B cell (primary cell): ENCODE measurements at regions not wholly inside any gene's neighbourhood (a gene's known extent, or its start where the extent isn't known, plus 50 kb on each side); places are given as distances from the start of the nearest gene placed in this dataset.

Experiments
- ATAC-seq: fragments of 200-7000 bp; cut with Tn5 transposase; one replicate; pipeline ENCODE4 v1.10.0; 2021; ENCODE audit warnings: low read depth, mild to moderate bottlenecking, moderate number of reproducible peaks, moderate library complexity
- CTCF ChIA-PET: fragments of 350-600 bp; sonication (Branson Sonifier 250); formaldehyde crosslinking; loops from one replicate; lab custom pipeline; 2021; ENCODE audit warnings: antibody characterized with exemption, inconsistent platforms; lab: Charles Lee
- POLR2A ChIA-PET: fragments of 350-600 bp; sonication (Branson Sonifier 250); formaldehyde crosslinking; loops from one replicate; lab custom pipeline; 2021; ENCODE audit warnings: antibody characterized with exemption; lab: Charles Lee
- DNase-seq: peaks from one replicate; pipeline ENCODE4 v3.0.0; 2013
- H2AFZ ChIP-seq: 2 replicates; pipeline ENCODE4 v1.6.1; 2012; ENCODE audit warnings: mild to moderate bottlenecking, low read depth, low read length; ENCODE audit not compliant: insufficient read depth, poor library complexity, severe bottlenecking
- H3K27ac ChIP-seq, 2 donors: 1 replicate in 1 of 2; 2 replicates in 1 of 2; pipeline ENCODE4 v1.5.1; 2012 to 2013; ENCODE audit warnings: low read length in 2 of 2, mild to moderate bottlenecking in 2 of 2, moderate library complexity in 1 of 2
- H3K27me3 ChIP-seq, 4 experiments: fragments of 200-600 bp in 1 of 4; sonication (generic) in 1 of 4; replicated peaks in 1 of 4; 1 replicate in 2 of 4; 2 replicates in 2 of 4; pipeline versions ENCODE4 v1.6.1 to v1.7.0; 2013 to 2016; ENCODE audit warnings: low read length in 3 of 4, mild to moderate bottlenecking in 2 of 4, mixed read lengths in 1 of 4, moderate library complexity in 1 of 4; ENCODE audit not compliant: insufficient read depth in 4 of 4, control insufficient read depth in 3 of 4; ENCODE audit errors: control extremely low read depth in 1 of 4
- H3K36me3 ChIP-seq, 2 experiments: replicated peaks in 1 of 2; 1 replicate in 1 of 2; 2 replicates in 1 of 2; pipeline versions ENCODE4 v1.6.1 to v1.7.1; 2013; ENCODE audit warnings: low read length in 1 of 2; ENCODE audit not compliant: insufficient read depth in 2 of 2, control insufficient read depth in 1 of 2; ENCODE audit errors: control extremely low read depth in 1 of 2, extremely low read depth in 1 of 2
- H3K4me1 ChIP-seq, 2 donors: fragments of 200-600 bp in 1 of 2; sonication (generic) in 1 of 2; 1 replicate in 1 of 2; 2 replicates in 1 of 2; pipeline versions ENCODE4 v1.5.1 to v1.6.1; 2013 to 2017; ENCODE audit warnings: low read length in 2 of 2; ENCODE audit not compliant: control insufficient read depth in 2 of 2, insufficient read depth in 2 of 2
- H3K4me2 ChIP-seq: replicated peaks from 2 replicates; pipeline ENCODE3; 2012; ENCODE audit warnings: mild to moderate bottlenecking, low read depth, low read length; ENCODE audit not compliant: poor library complexity, severe bottlenecking
- H3K4me3 ChIP-seq, 5 experiments: fragments of 200-600 bp in 1 of 5; sonication (generic) in 1 of 5; 1 replicate in 3 of 5; 2 replicates in 2 of 5; pipeline versions ENCODE4 v1.5.1 to v1.7.0; 2011 to 2016; ENCODE audit warnings: low read length in 4 of 5, mild to moderate bottlenecking in 4 of 5, low read depth in 2 of 5, control low read depth in 1 of 5, moderate library complexity in 1 of 5; ENCODE audit not compliant: insufficient read depth in 1 of 5; ENCODE audit errors: control extremely low read depth in 1 of 5, extremely low read depth in 1 of 5
- H3K79me2 ChIP-seq: fragments of 200-600 bp; sonication (generic); one replicate; pipeline ENCODE4 v1.6.0; 2016; ENCODE audit warnings: low read length; ENCODE audit not compliant: control insufficient read depth, insufficient read depth
- H3K9ac ChIP-seq: fragments of 200-600 bp; sonication (generic); 2 replicates; pipeline ENCODE4 v1.6.1; 2017; ENCODE audit warnings: mild to moderate bottlenecking, low read length, moderate library complexity
- H3K9me3 ChIP-seq, 3 donors: one replicate each; pipeline versions ENCODE4 v1.6.1 to v1.7.1; 2013; ENCODE audit warnings: low read length in 2 of 3; ENCODE audit not compliant: control insufficient read depth in 2 of 3, insufficient read depth in 1 of 3; ENCODE audit errors: control extremely low read depth in 1 of 3
- H4K20me1 ChIP-seq: 2 replicates; pipeline ENCODE4 v1.6.0; 2012; ENCODE audit warnings: mild to moderate bottlenecking, low read length; ENCODE audit not compliant: insufficient read depth, control insufficient read depth, poor library complexity, severe bottlenecking
- H3K27ac Mint-ChIP-seq: one replicate; pipeline ENCODE4 v1.8.0; 2021; ENCODE audit warnings: mixed read lengths
- H3K27me3 Mint-ChIP-seq: one replicate; pipeline ENCODE4 v1.8.0; 2021; ENCODE audit warnings: mixed read lengths
- H3K4me1 Mint-ChIP-seq: one replicate; pipeline ENCODE4 v1.8.0; 2021; ENCODE audit warnings: mixed read lengths
- H3K4me3 Mint-ChIP-seq: one replicate; pipeline ENCODE4 v1.8.0; 2021; ENCODE audit warnings: mixed read lengths
- H3K9me3 Mint-ChIP-seq: one replicate; pipeline ENCODE4 v1.8.0; 2022; ENCODE audit warnings: mixed read lengths; ENCODE audit not compliant: insufficient read depth
- EZH2 ChIP-seq: IDR thresholded peaks from 2 replicates; pipeline ENCODE4 v1.6.1; 2012; ENCODE audit warnings: borderline replicate concordance, low read depth, mild to moderate bottlenecking, moderate library complexity, low read length; ENCODE audit not compliant: insufficient read depth, poor library complexity, severe bottlenecking
- WGBS: methylation state at CpG from one replicate; pipeline ENCODE4 v1.1.5; 2013; ENCODE audit warnings: missing lambda C conversion rate; ENCODE audit not compliant: insufficient coverage; 5-methylcytosine and 5-hydroxymethylcytosine counted together
- intact Hi-C: fragments of 100-400 bp; cut with micrococcal nuclease; formaldehyde crosslinking; loops from one replicate; pipeline ENCODE4 v1.10.0; 2022
- TF ChIP-seq, protein P1 (sequence below): fragments of 200-600 bp; IDR thresholded peaks from one replicate; pipeline ENCODE4 v1.8.0; 2022; ENCODE audit warnings: antibody characterized with exemption, mild to moderate bottlenecking

DNA sequence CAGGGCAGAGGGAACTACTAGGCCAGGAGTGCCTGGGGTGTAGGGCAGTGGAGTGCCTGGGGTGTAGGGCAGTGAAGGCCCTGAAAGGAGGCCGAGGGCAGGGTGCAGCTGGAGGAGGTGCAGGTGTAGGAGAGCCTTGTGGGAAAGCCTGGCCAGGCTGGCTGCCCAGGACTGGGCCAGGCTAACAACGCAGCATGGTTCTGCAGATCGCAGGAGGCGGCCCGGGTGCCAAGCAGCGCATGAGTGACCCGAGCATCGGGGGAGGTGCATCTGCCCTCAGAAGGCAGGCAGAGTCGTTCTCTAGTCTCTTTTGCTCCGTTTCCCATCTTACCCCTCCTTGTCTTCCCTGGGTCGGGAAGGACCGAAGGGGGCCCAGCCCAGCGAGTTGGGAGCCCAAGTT, 151.5 kb upstream of the PHACTR3 start:
- no peak for DNase-seq
- H3K27me3 ChIP-seq, result peaks cover 0 to 4% (median 0%) of the 10 kb centered on the region in 4 experiments
- POLR2A ChIA-PET, result no interaction called here
- H3K27ac ChIP-seq, result no peak overlapping the region
- 93% methylated on average over 9 of the region's 13 CpGs for WGBS
- intact Hi-C loops, result no loop called here
- no peak overlapping the region for H3K9ac ChIP-seq
- no peak for ATAC-seq
- no peaks in the 10 kb centered on the region for H3K9me3 Mint-ChIP-seq
- no peaks in the 10 kb centered on the region for H3K4me1 Mint-ChIP-seq
- H2AFZ ChIP-seq, result no peak overlapping the region
- H3K36me3 ChIP-seq, result no peaks in the 10 kb centered on the region
- H3K4me1 ChIP-seq, result no peaks in the 10 kb centered on the region
- H3K4me3 Mint-ChIP-seq, result no peak overlapping the region
- TF ChIP-seq EZH2, result no peak
- TF ChIP-seq, protein P1, sequence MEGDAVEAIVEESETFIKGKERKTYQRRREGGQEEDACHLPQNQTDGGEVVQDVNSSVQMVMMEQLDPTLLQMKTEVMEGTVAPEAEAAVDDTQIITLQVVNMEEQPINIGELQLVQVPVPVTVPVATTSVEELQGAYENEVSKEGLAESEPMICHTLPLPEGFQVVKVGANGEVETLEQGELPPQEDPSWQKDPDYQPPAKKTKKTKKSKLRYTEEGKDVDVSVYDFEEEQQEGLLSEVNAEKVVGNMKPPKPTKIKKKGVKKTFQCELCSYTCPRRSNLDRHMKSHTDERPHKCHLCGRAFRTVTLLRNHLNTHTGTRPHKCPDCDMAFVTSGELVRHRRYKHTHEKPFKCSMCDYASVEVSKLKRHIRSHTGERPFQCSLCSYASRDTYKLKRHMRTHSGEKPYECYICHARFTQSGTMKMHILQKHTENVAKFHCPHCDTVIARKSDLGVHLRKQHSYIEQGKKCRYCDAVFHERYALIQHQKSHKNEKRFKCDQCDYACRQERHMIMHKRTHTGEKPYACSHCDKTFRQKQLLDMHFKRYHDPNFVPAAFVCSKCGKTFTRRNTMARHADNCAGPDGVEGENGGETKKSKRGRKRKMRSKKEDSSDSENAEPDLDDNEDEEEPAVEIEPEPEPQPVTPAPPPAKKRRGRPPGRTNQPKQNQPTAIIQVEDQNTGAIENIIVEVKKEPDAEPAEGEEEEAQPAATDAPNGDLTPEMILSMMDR, result no peak
- H3K27ac Mint-ChIP-seq, result no peak overlapping the region
- CTCF ChIA-PET, result interaction anchor here (0.8 kb wide), 1 partner anchor 23 kb away, joined by 3 read pairs; no protein-coding TSS in a partner anchor
- peaks cover 37% of the 10 kb centered on the region for H3K27me3 Mint-ChIP-seq
- no peaks in the 10 kb centered on the region for H4K20me1 ChIP-seq
- H3K79me2 ChIP-seq, result no peaks in the 10 kb centered on the region
- H3K4me3 ChIP-seq, result no peak overlapping the region
- no peaks in the 10 kb centered on the region for H3K9me3 ChIP-seq
- no peak overlapping the region for H3K4me2 ChIP-seq

- no peak overlapping the region for H3K4me2 ChIP-seq
- DNase-seq (no peak), ATAC-seq (no peak)
- H3K27ac Mint-ChIP-seq, result no peak overlapping the region
- no peaks in the 10 kb centered on the region for H3K4me1 Mint-ChIP-seq
- peaks cover 0 to 2% (median 0%) of the 10 kb centered on the region in 4 experiments for H3K27me3 ChIP-seq
- H3K9me3 ChIP-seq, result no peaks in the 10 kb centered on the region
- no peak overlapping the region for H3K9ac ChIP-seq
- H3K79me2 ChIP-seq, result no peaks in the 10 kb centered on the region
- no peaks in the 10 kb centered on the region for H4K20me1 ChIP-seq
- no peaks in the 10 kb centered on the region for H3K4me1 ChIP-seq
- H3K9me3 Mint-ChIP-seq, result no peaks in the 10 kb centered on the region
- no peak for TF ChIP-seq EZH2
- no peak overlapping the region for H3K27ac ChIP-seq
- no peak overlapping the region for H3K4me3 Mint-ChIP-seq
- 62% methylated on average over 13 of the region's 15 CpGs for WGBS
- ChIA-PET CTCF (no interaction called here), POLR2A (no interaction called here)
- no peaks in the 10 kb centered on the region for H3K36me3 ChIP-seq
- H2AFZ ChIP-seq, result no peak overlapping the region
- no peak overlapping the region for H3K4me3 ChIP-seq
- H3K27me3 Mint-ChIP-seq, result peaks cover 27% of the 10 kb centered on the region
- intact Hi-C loops, result no loop called here
Observed at GRCh38 chr20:59453759-59454560, 150.4 kb upstream of the PHACTR3 start.
